NT2/D1 (cell line): ENCODE measurements at regions not wholly inside any gene's neighbourhood (a gene's known extent, or its start where the extent isn't known, plus 50 kb on each side); places are given as distances from the start of the nearest gene placed in this dataset.

Experiments used
- SUZ12 ChIP-seq: IDR thresholded peaks from 2 replicates; pipeline ENCODE4 v1.6.1; 2011; ENCODE audit not compliant: insufficient read length, insufficient read depth; ENCODE audit errors: extremely low read depth
- YY1 ChIP-seq: IDR thresholded peaks from 2 replicates; pipeline ENCODE4 v1.6.1; 2011; ENCODE audit not compliant: insufficient read length, insufficient read depth
- ZNF274 ChIP-seq: IDR thresholded peaks from 2 replicates; pipeline ENCODE4 v1.6.1; 2011; ENCODE audit warnings: mild to moderate bottlenecking, low read depth, low read length

DNA sequence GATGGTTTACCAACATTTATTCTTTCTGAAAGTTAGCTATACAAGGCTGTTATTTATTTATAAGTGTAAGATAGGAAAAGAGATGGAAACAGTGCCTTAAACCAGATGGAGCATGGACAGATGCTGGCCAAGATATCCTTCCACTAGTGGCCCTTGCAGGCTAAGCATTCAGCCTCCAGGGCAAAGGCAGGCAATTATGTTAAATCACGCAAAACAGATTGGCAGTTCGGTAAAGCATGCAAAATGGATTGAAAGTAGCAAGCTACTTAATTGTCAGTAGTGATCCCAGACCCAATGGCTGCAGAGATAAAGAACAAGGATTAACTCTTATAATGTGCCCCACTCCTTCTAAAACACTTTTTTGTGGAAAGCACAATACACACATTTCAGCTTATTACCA lies 105.4 kb upstream of the MAP4K3 start:
- TF ChIP-seq ZNF274, result no peak
- TF ChIP-seq SUZ12, result no peak
- TF ChIP-seq YY1, result no peak
